Large intestine (tissue), 3 donors: ENCODE measurements at regions not wholly inside any gene's neighbourhood (a gene's known extent, or its start where the extent isn't known, plus 50 kb on each side); places are given as distances from the start of the nearest gene placed in this dataset.

Experiments
- DNase-seq, 2 donors: peaks; one replicate each; pipeline versions ENCODE4 v3.0.0 to v3.0.0-alpha.2; 2013
- H3K27ac ChIP-seq: one replicate; pipeline ENCODE4 v1.5.1; 2013; ENCODE audit warnings: low read length
- H3K27me3 ChIP-seq: 2 replicates; pipeline ENCODE4 v1.6.1; 2013; ENCODE audit warnings: low read length; ENCODE audit not compliant: control insufficient read depth, insufficient read depth
- H3K36me3 ChIP-seq: 2 replicates; pipeline ENCODE4 v1.6.1; 2013; ENCODE audit warnings: low read length; ENCODE audit not compliant: control insufficient read depth, insufficient read depth
- H3K4me1 ChIP-seq: one replicate; pipeline ENCODE4 v1.6.1; 2013; ENCODE audit warnings: low read length; ENCODE audit not compliant: control insufficient read depth, insufficient read depth
- H3K4me3 ChIP-seq: one replicate; pipeline ENCODE4 v1.5.1; 2013; ENCODE audit warnings: low read length
- H3K9me3 ChIP-seq: one replicate; pipeline ENCODE4 v1.6.1; 2013; ENCODE audit warnings: mild to moderate bottlenecking, low read depth, low read length, moderate library complexity; ENCODE audit not compliant: control insufficient read depth
- WGBS: methylation state at CpG from one replicate; pipeline ENCODE4 v1.1.5; 2013; ENCODE audit warnings: low lambda C conversion rate; ENCODE audit not compliant: insufficient coverage; 5-methylcytosine and 5-hydroxymethylcytosine counted together

DNA sequence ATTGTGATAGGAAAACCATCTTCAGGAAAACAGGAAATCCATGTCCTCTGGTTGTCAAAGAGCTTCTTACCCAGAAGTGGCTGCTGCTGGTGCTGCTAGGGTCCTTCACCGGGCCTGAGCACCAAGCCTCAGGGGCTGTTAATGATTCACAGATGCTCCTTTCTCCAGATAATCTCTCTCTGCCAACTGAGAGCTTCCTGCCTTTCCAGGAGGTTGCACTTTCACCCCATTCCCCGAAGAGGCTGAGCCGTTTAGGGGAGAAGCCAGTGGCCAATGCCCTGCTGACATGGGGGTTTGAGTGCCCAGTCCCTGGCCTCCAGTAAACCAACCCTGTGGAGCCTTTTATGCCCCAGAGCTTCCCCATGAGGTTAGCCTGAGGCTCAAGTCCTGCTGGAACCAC is 122.4 kb downstream of the CBLN4 start:
- Histone ChIP-seq H3K27ac (no peak overlapping the region), H3K4me1 (no peaks in the 10 kb centered on the region), H3K36me3 (no peaks in the 10 kb centered on the region), H3K27me3 (no peaks in the 10 kb centered on the region), H3K9me3 (no peaks in the 10 kb centered on the region), H3K4me3 (no peak overlapping the region)
- no CpG with 5 or more reads among the region's 3 CpGs for WGBS
- DNase-seq: peak in 1 of 2 donors; percentile 5

DNA sequence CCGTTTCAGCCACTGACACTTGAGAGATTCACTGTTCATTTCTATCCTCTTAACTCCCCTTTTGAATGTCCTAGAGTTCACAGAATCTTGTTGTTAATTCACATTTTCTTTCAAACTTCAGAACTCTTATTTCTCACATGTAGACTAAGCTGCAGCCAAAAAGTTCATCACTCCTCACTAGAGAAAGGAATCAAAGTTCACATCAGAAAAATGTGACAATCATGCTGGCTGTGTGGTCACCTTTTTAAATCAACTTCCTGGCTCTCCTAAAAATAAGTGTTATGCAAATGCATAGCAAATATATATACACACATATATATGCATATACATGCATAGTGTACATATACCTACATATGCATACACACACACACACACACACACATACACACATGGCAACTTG is 123.0 kb downstream of the CBLN4 start:
- Histone ChIP-seq H3K27me3 (no peaks in the 10 kb centered on the region), H3K4me3 (no peak overlapping the region), H3K27ac (no peak overlapping the region), H3K4me1 (no peaks in the 10 kb centered on the region), H3K36me3 (no peaks in the 10 kb centered on the region), H3K9me3 (no peaks in the 10 kb centered on the region)
- WGBS: 100% methylated on average over 1 of the region's 1 CpG
- DNase-seq: no peak

DNA sequence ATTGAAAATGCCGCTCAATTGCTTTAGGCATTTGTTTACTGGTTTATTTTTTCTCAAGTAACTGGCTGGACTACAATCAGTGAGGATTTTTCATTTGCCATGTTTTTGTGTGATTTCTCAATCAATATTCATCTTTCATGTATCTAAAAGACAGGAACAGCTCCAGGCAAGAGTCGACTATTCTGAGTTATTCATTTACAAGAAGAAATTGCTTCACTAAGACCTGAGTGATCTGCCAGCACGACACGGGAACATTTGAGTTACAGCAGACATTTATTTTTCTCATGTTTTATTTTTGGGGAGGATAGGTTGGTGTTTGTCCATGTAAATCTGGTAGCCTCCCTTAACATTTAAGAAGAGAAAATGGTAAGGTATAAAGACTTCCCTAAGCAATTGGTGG is 124.1 kb downstream of the CBLN4 start:
- 35% methylated on average over 2 of the region's 4 CpGs for WGBS
- H3K27me3 ChIP-seq: no peaks in the 10 kb centered on the region
- H3K4me3 ChIP-seq: no peak overlapping the region
- H3K9me3 ChIP-seq: no peaks in the 10 kb centered on the region
- no peak overlapping the region for H3K27ac ChIP-seq
- DNase-seq: no peak
- no peaks in the 10 kb centered on the region for H3K36me3 ChIP-seq
- no peaks in the 10 kb centered on the region for H3K4me1 ChIP-seq

DNA sequence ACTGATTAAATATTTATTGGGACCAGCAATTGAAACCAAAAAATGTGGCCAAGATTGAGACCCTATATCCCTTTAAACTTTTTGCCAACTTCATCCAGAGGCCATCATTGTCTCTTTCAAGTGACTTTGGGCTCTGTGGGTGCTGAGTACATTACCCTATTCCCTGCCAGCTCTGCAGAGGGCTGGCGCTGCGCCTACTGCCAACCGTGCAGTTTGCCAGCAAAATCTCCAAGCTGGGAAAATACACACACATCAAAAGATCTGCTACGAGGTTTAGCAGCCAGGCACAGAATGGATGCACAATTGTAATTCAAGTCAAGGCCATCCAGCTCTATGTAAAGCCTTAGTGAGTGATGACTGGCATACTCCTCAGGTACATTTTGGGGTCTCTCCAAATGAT is 125.0 kb downstream of the CBLN4 start:
- no CpG with 5 or more reads among the region's 4 CpGs for WGBS
- Histone ChIP-seq H3K9me3 (no peaks in the 10 kb centered on the region), H3K4me1 (no peaks in the 10 kb centered on the region), H3K36me3 (no peaks in the 10 kb centered on the region), H3K27me3 (no peaks in the 10 kb centered on the region), H3K27ac (no peak overlapping the region), H3K4me3 (no peak overlapping the region)
- DNase-seq: no peak

DNA sequence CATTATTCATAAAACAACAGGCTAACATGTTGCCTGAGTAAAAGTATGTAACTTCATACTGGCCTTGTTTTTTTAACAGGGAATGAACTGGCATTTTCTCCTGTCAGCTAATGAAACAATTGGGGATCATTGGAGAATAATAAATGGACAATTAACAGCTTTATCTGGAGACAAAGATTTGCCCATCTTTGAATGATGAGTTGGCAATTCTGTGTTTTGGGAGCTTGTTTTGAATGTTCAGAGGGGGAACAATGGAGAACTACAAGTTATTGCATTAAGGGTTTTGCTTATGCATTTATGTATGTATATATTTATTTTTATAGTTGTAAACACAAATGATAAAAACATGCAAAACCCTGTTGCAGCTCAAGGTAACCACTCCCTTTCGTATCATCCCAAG is 150.3 kb downstream of the CBLN4 start:
- Histone ChIP-seq H3K27ac (no peak overlapping the region), H3K4me3 (no peak overlapping the region), H3K9me3 (no peaks in the 10 kb centered on the region), H3K4me1 (no peaks in the 10 kb centered on the region), H3K27me3 (no peaks in the 10 kb centered on the region), H3K36me3 (no peaks in the 10 kb centered on the region)
- WGBS: 100% methylated on average over 1 of the region's 1 CpG
- no peak for DNase-seq

DNA sequence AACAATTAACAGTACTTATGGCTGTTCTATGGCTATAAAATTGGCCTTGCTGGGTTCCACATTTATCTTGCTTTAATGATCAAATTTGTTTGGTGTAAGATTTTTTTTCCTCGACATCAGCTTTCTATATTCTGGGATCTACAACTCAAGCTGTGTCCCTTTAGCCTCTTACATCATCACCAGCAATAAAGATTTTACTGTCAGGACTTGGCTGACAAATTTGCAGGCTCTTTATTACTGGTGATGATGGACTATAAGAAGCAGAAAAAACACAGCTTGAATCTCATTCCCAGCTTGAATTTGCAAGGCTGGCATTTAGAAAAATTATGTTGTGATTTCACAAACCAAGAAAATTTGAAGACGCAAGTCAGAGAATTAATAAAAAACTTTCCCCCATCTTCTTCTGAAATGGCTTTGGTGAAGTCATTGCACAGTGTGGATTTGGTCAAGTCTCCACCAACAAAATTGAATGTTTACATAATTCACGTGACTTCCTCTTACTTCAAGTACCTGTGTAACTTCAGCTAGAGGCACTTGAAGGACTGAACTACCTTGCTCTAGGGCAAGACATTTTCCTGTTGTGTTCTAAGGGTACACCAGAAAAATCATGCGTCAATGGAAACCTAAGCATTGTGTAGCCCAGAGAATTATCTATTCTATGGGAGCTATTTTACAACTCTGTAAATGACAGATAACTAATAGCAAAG is 175.0 kb downstream of the CBLN4 start:
- Histone ChIP-seq H3K4me1 (no peaks in the 10 kb centered on the region), H3K4me3 (no peak overlapping the region), H3K27ac (no peak overlapping the region), H3K36me3 (no peaks in the 10 kb centered on the region), H3K27me3 (no peaks in the 10 kb centered on the region), H3K9me3 (no peaks in the 10 kb centered on the region)
- 60% methylated on average over 2 of the region's 4 CpGs for WGBS
- no peak for DNase-seq

DNA sequence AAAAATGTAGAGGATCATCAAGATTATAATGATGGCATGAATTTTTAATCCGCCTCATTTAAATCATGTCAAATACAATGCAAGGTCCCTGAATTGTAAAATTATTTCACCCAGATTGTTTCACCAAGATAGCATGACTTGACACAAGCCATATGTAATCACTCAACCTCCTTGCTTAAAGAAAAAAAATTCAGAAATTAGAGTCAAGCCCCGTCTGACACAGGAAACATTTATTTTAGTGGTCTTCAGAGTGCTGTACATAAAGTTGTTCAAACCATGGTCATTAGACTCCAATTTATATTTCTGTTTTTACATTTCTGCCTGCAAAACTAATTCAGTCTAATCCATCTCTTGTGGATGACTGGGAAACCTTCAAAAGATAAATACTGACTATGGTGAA is 200.2 kb downstream of the CBLN4 start:
- Histone ChIP-seq H3K4me1 (no peaks in the 10 kb centered on the region), H3K27me3 (no peaks in the 10 kb centered on the region), H3K27ac (no peak overlapping the region), H3K36me3 (no peaks in the 10 kb centered on the region), H3K4me3 (no peak overlapping the region), H3K9me3 (no peaks in the 10 kb centered on the region)
- DNase-seq: no peak
- WGBS: 100% methylated on average over 1 of the region's 2 CpGs

DNA sequence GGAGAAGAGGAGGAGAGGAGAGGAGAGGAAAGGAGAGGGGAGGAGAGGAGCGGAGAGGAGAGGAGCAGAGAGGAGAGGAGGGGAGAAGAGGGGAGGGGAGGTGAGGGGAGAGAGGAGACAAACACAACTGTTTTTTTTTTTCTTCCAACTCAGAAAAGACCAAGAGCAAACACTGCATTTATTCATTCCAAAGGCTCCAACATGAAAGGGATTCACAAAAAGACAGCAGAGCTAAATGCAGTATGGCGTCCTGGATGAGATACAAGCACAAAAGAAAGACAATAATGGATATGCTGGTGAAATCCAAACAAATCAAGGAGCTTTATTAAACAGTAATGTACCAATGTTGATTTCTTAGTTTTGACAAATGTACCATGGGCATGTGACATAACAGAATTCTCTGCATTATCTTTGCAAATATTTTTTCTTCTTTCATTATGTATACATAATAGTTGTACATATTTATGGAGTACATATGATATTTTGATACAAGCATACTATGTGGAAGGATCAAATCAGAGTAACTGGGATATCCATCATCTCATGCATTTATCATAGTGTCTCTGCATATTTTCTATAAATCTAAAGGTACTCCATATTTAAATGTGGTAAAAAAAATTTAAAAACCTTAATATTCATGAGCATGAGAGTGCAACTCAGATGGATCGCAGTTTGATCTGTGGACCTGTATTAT is 204.6 kb downstream of the CBLN4 start:
- WGBS: 89% methylated on average over 3 of the region's 3 CpGs
- H3K27ac ChIP-seq: no peak overlapping the region
- H3K9me3 ChIP-seq: no peaks in the 10 kb centered on the region
- H3K4me1 ChIP-seq: no peaks in the 10 kb centered on the region
- no peak overlapping the region for H3K4me3 ChIP-seq
- H3K36me3 ChIP-seq: no peaks in the 10 kb centered on the region
- H3K27me3 ChIP-seq: no peaks in the 10 kb centered on the region
- DNase-seq: no peak

DNA sequence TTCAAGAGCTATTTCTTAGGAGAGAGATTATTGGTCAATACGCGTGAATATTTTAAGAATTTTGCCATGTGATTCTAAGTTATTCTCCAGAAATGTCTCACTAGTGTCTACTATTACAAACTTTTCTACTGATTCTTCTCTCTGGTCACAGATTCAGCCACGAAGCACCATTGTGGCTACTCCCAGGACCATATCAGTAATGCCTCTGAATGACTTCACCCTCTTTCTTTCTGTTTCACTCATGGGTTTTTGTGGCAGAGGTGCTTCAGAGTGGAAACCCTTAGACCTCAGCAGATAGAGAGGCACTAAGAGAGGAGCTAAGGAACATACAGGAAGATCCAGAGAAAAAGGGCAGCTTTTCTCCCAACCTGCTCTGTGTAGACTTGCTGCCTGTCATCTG is 211.3 kb downstream of the CBLN4 start:
- WGBS: 80% methylated on average over 2 of the region's 3 CpGs
- Histone ChIP-seq H3K27ac (no peak overlapping the region), H3K27me3 (no peaks in the 10 kb centered on the region), H3K36me3 (no peaks in the 10 kb centered on the region), H3K4me3 (no peak overlapping the region), H3K4me1 (no peaks in the 10 kb centered on the region), H3K9me3 (no peaks in the 10 kb centered on the region)
- DNase-seq: no peak

DNA sequence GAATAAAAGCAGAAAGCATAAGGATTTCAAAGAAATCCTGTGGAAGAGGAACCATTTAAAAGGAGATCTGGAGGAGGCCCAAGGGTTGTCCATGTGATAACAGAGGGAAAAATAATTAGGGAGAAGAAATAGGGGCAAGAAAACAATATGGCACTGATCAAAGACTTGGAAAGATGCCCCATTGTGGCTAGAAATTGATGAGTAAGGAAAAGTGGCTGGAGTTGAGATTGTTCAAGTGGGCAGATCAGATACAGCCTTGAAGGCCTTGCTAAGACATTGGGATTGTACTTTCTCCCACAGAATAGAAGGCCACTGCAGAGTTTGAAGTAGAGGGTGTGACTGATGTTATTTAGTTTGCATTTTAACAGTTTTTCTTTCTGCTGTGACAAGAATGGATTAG is 213.3 kb downstream of the CBLN4 start:
- H3K27me3 ChIP-seq: no peaks in the 10 kb centered on the region
- no peak for DNase-seq
- no peaks in the 10 kb centered on the region for H3K4me1 ChIP-seq
- H3K4me3 ChIP-seq: no peak overlapping the region
- H3K27ac ChIP-seq: no peak overlapping the region
- H3K9me3 ChIP-seq: no peaks in the 10 kb centered on the region
- H3K36me3 ChIP-seq: no peaks in the 10 kb centered on the region

DNA sequence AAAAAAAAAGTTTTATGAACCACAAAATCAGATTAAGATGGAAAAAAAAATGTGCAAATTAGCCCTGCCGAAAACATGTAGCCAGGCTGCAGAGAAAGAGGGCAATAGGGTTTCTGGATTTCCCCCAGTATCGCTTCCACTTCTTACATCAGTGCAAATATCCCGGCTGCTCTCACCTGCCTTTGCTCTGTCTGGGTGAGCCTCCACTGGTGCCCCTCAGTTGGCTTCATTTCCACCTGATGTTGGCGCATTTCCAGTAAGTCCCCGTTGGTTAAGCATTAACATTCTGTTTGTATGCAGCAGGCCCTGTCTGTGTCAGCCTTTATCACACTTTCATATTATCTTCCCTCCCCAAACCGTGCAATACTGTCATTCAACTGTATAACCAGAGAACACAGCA is 215.1 kb downstream of the CBLN4 start:
- H3K4me3 ChIP-seq: no peak overlapping the region
- 0% methylated on average over 1 of the region's 6 CpGs for WGBS
- no peaks in the 10 kb centered on the region for H3K9me3 ChIP-seq
- H3K4me1 ChIP-seq: no peaks in the 10 kb centered on the region
- H3K36me3 ChIP-seq: no peaks in the 10 kb centered on the region
- no peak overlapping the region for H3K27ac ChIP-seq
- DNase-seq: no peak
- H3K27me3 ChIP-seq: no peaks in the 10 kb centered on the region
